HG03139 (cell line): ENCODE measurements at regions not wholly inside any gene's neighbourhood (a gene's known extent, or its start where the extent isn't known, plus 50 kb on each side); places are given as distances from the start of the nearest gene placed in this dataset.

Experiments
- ATAC-seq: cut with Tn5 transposase; IDR thresholded peaks from one replicate; pipeline ENCODE4 v1.9.1; 2021; ENCODE audit not compliant: unreplicated experiment

- no peak for ATAC-seq
These were observed 158.6 kb upstream of the CNTN5 start for GRCh38 chr11:98862169-98862568.

DNA sequence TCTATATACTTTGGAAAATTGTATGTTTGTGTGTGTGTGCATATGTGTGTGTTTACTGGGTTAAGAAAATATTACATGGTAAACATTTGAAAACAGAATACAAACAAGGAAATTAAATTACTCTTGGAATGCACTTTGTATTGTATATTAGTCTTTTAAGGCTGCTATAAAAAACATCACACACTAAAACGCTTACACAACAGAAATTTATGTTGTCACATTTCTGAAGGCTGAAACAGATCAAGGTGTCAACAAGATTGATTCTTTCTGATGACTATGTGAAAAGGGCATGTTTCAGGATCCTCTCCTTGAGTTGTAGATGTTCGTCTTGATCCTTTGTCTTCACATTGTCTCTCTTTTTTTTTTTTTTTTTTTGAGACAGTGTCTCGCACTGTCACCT is 149.1 kb upstream of the CNTN5 start:
- ATAC-seq = no peak

DNA sequence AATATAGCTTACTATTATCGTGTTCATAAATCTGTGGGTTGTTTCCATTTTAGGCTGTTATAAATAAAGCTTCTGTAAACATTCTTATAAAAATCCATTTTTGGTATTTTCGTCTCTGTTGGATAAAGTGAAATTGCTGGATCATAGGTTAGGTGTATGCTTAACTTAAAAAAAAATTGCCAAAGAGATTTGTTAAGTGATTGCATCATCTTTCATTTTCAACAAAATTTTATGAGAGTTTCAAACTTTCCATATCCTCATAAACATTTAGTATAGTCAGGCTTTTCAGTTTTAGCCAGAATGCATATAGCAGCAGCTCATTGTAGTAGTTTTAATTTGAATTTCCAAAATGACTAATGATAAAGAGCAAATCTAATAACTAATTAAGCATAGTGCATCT is 146.7 kb upstream of the CNTN5 start:
- no peak for ATAC-seq

- ATAC-seq = no peak
These were observed 124.8 kb upstream of the CNTN5 start for GRCh38 chr11:98895936-98896335.

- ATAC-seq = no peak
These were observed 79.8 kb upstream of the CNTN5 start for GRCh38 chr11:98940913-98941312.

DNA sequence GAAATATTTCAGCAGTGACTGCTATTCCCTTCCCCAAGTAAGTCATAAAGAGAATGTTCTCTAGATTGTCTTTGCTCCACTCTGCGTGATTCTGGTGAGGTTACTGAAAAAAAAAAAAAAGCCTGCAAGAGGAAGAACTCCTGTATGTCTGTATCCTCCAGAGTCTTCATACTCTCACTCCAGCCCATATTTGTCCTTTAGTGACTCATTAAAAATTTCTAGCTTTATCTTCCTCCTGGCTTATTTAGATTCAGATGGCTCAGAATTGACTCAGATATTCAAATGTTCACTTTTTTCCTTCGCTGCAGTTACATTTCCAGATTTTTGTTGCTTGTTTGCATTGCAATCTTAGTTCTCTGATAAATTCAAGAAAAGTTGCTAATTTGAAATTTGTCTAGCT is 76.3 kb upstream of the CNTN5 start:
- no peak for ATAC-seq

DNA sequence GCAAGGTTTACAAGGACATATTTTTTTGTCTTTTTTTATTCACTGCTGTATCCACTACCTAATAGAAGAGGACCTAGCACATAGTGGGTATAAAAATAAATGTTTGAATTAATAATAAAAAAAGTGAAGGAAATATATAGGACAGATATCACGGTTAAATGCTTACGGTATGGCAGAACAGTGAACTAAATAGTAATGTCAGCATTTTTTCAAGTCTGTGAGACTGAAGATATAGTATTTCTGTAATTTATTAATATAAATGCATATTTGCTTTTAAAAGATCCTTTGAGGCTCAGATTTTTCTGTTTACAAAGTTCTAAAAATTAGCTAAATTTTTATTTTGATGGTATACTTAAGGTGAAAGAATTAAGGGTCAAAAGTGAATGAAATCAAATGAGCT is 68.6 kb upstream of the CNTN5 start:
- ATAC-seq = no peak

GRCh38 chr11:98955551-98955950 is 65.2 kb upstream of the CNTN5 start:
- ATAC-seq = no peak

- no peak for ATAC-seq
These were observed 56.6 kb upstream of the CNTN5 start for GRCh38 chr11:98964146-98964545.

DNA sequence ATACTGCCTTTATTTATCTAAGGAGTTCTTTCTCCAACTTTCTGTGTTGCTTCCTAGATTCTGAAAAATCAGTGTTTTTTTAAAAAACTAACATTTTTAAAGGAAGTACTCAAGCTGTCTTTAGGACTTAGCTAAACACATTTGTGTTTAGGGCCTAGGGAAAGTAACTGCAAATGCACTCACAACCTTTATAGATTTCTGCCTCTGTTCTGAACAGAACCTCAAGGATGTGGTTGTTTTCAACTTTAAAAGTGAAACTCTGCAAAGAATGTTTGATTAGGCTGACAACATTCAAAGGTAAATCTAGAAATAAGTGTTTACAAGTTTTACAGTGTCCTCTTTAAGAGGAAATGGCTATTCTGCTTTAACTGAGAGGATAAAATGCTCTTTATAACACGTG is 55.4 kb upstream of the CNTN5 start:
- ATAC-seq = no peak

DNA sequence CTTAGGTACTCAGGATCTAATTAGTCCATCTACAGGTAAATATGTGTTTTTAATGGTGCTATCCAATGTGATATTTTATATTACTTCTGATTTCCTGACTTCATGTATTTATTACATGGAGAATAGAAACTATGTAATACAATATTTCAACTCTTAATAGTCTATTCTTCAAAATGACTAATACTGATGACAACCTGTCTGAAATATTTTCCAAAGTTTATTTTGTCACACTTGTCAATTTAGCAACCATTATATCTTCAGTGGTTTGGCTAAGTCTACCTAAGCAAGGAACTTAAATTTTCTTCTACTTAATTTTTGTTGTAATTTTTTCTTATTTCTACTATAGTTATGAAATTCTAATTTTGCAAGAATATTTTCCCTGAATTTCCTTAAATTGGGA is 55.0 kb upstream of the CNTN5 start:
- no peak for ATAC-seq

DNA sequence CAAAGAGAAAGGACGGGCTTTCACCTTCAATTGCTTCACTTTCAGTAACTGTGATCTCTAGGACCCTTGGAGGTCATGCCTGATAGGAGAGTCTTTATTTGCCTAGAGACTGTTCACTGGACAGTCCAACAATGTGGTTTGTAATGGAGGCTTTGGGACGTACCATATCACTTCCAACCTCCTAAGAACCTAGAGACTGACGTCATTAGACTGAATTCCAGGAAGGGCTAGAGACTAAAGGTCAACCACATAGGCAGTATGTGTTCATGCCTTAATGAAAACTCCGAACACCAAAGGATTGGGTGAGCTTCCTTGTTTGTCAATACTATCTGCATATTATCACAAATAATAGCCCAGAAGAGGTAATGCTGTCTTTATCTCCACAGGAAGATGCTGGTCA is 53.7 kb upstream of the CNTN5 start:
- no peak for ATAC-seq
